IMR-90 (cell line): ENCODE measurements at regions not wholly inside any gene's neighbourhood (a gene's known extent, or its start where the extent isn't known, plus 50 kb on each side); places are given as distances from the start of the nearest gene placed in this dataset.

Source experiments
- ATAC-seq: fragments of 200-7000 bp; cut with Tn5 transposase; 2 replicates; pipeline ENCODE4 v1.9.1; 2020; ENCODE audit warnings: low read depth, mild to moderate bottlenecking, moderate library complexity
- BruUV-seq: library from RNA; stranded (reverse); fragments of 400-500 nt; replicated peaks from 2 replicates; lab custom pipeline; 2021; lab: Mats Ljungman, UMichigan
- CTCF ChIA-PET: fragments of 300-600 bp; formaldehyde crosslinking; extraction: SDS; loops from one replicate; lab custom pipeline; 2021; ENCODE audit warnings: antibody characterized with exemption; lab: Yijun Ruan, JAX
- POLR2A ChIA-PET: fragments of 300-600 bp; sonication (Branson Sonifier 250); formaldehyde crosslinking; loops from one replicate; lab custom pipeline; 2022; ENCODE audit warnings: antibody characterized with exemption; ENCODE audit not compliant: unreplicated experiment; lab: Charles Lee
- DNase-seq: peaks from one replicate; pipeline ENCODE4 v3.0.0; 2013
- H2AFZ ChIP-seq: replicated peaks from 2 replicates; pipeline ENCODE3; 2013; ENCODE audit warnings: low read length, mild to moderate bottlenecking; ENCODE audit not compliant: poor library complexity
- H2AK5ac ChIP-seq: 2 replicates; pipeline ENCODE4 v1.6.1; 2013; ENCODE audit warnings: low read depth, low read length, inconsistent platforms
- H2AK9ac ChIP-seq: replicated peaks from 2 replicates; pipeline ENCODE3; 2013; ENCODE audit warnings: mild to moderate bottlenecking, low read depth, low read length, moderate library complexity; ENCODE audit not compliant: poor library complexity
- H2BK120ac ChIP-seq: 2 replicates; pipeline ENCODE4 v1.6.1; 2013; ENCODE audit warnings: low read depth, low read length, inconsistent platforms
- H2BK15ac ChIP-seq: 3 replicates; pipeline ENCODE4 v1.6.1; 2013; ENCODE audit warnings: low read depth, low read length, inconsistent platforms
- H2BK20ac ChIP-seq: 2 replicates; pipeline ENCODE4 v1.6.1; 2013; ENCODE audit warnings: low read depth, mild to moderate bottlenecking, inconsistent platforms, low read length, moderate library complexity
- H2BK5ac ChIP-seq: 2 replicates; pipeline ENCODE4 v1.6.1; 2013; ENCODE audit warnings: mild to moderate bottlenecking, low read depth, low read length, inconsistent platforms; ENCODE audit not compliant: poor library complexity, severe bottlenecking
- H3K14ac ChIP-seq: replicated peaks from 2 replicates; pipeline ENCODE4 v1.6.1; 2013; ENCODE audit warnings: low read depth, low read length, inconsistent platforms
- H3K18ac ChIP-seq: 2 replicates; pipeline ENCODE4 v1.6.1; 2013; ENCODE audit warnings: low read depth, low read length, control low read depth
- H3K23ac ChIP-seq: 2 replicates; pipeline ENCODE4 v1.6.1; 2013; ENCODE audit warnings: low read depth, low read length, inconsistent platforms
- H3K27ac ChIP-seq: 2 replicates; pipeline ENCODE4 v1.5.1; 2013; ENCODE audit warnings: mild to moderate bottlenecking, control low read depth, low read length; ENCODE audit not compliant: insufficient read depth
- H3K27me3 ChIP-seq: 2 replicates; pipeline ENCODE4 v1.6.1; 2013; ENCODE audit warnings: low read length; ENCODE audit not compliant: control insufficient read depth, insufficient read depth
- H3K36me3 ChIP-seq: 2 replicates; pipeline ENCODE4 v1.6.1; 2013; ENCODE audit warnings: low read length, mixed read lengths; ENCODE audit not compliant: control insufficient read depth, insufficient read depth
- H3K4ac ChIP-seq: 2 replicates; pipeline ENCODE4 v1.6.1; 2013; ENCODE audit warnings: low read depth, low read length, inconsistent platforms
- H3K4me1 ChIP-seq: 2 replicates; pipeline ENCODE4 v1.6.1; 2013; ENCODE audit warnings: low read length, mixed read lengths; ENCODE audit not compliant: control insufficient read depth, insufficient read depth
- H3K4me2 ChIP-seq: 2 replicates; pipeline ENCODE4 v1.6.1; 2013; ENCODE audit warnings: low read depth, mild to moderate bottlenecking, control low read depth, low read length, moderate library complexity
- H3K4me3 ChIP-seq: 2 replicates; pipeline ENCODE4 v1.5.1; 2013; ENCODE audit warnings: low read depth, mild to moderate bottlenecking, control low read depth, low read length, moderate library complexity; ENCODE audit not compliant: insufficient read depth
- H3K56ac ChIP-seq: 2 replicates; pipeline ENCODE4 v1.6.1; 2013; ENCODE audit warnings: low read length, inconsistent platforms; ENCODE audit not compliant: insufficient read depth; ENCODE audit errors: extremely low read depth
- H3K79me1 ChIP-seq, 2 experiments: 2 replicates each; pipeline ENCODE4 v1.6.1; 2013; ENCODE audit warnings: low read length in 2 of 2, inconsistent platforms in 1 of 2, low read depth in 1 of 2
- H3K9ac ChIP-seq: 2 replicates; pipeline ENCODE4 v1.6.1; 2013; ENCODE audit warnings: low read depth, low read length, control low read depth
- H3K9me1 ChIP-seq: 2 replicates; pipeline ENCODE4 v1.6.1; 2013; ENCODE audit warnings: low read length, inconsistent platforms; ENCODE audit not compliant: insufficient read depth
- H3K9me3 ChIP-seq: 2 replicates; pipeline ENCODE4 v1.6.1; 2013; ENCODE audit warnings: low read length; ENCODE audit not compliant: control insufficient read depth, insufficient read depth
- H4K20me1 ChIP-seq: 2 replicates; pipeline ENCODE4 v1.6.1; 2013; ENCODE audit warnings: low read length, inconsistent platforms; ENCODE audit not compliant: insufficient read depth
- H4K5ac ChIP-seq: 2 replicates; pipeline ENCODE4 v1.6.1; 2013; ENCODE audit warnings: mild to moderate bottlenecking, low read depth, low read length, control low read depth
- H4K8ac ChIP-seq, 2 experiments: 2 replicates each; pipeline ENCODE4 v1.6.1; 2013; ENCODE audit warnings: low read depth in 2 of 2, low read length in 2 of 2, control low read depth in 1 of 2, inconsistent platforms in 1 of 2
- H4K91ac ChIP-seq: 2 replicates; pipeline ENCODE4 v1.6.1; 2013; ENCODE audit warnings: low read depth, low read length, inconsistent platforms; ENCODE audit not compliant: insufficient read depth
- CEBPB ChIP-seq: IDR thresholded peaks from 2 replicates; pipeline ENCODE4 v1.6.1; 2012; ENCODE audit warnings: low read depth, low read length, improper control_type of control experiment
- MXI1 ChIP-seq: IDR thresholded peaks from 2 replicates; pipeline ENCODE4 v1.6.1; 2012; ENCODE audit warnings: low read depth, mild to moderate bottlenecking, low read length, moderate library complexity, borderline replicate concordance
- RAD21 ChIP-seq: IDR thresholded peaks from 2 replicates; pipeline ENCODE4 v1.6.1; 2012; ENCODE audit warnings: low read length, improper control_type of control experiment
- RCOR1 ChIP-seq: IDR thresholded peaks from 2 replicates; pipeline ENCODE4 v1.6.1; 2012; ENCODE audit warnings: mild to moderate bottlenecking, low read length, improper control_type of control experiment; ENCODE audit not compliant: insufficient replicate concordance
- SMC3 ChIP-seq: fragments of 150-350 bp; IDR thresholded peaks from 2 replicates; pipeline ENCODE4 v1.6.1; 2016; ENCODE audit warnings: low read depth, mild to moderate bottlenecking, antibody characterized with exemption, low read length, moderate library complexity
- WGBS, 2 experiments: methylation state at CpG; one replicate each; pipeline versions ENCODE4 v1.1.5 to v1.1.7; 2013; ENCODE audit warnings: missing lambda C conversion rate in 2 of 2; ENCODE audit not compliant: insufficient read length in 1 of 2; ENCODE audit errors: extremely low coverage in 2 of 2; 5-methylcytosine and 5-hydroxymethylcytosine counted together
- dilution Hi-C: fragments of 300-500 bp; cut with HindIII; formaldehyde crosslinking; loops from one replicate; pipeline ENCODE4 v1.14.3; 2018; ENCODE audit warnings: low sequenced_read_pairs; ENCODE audit not compliant: unreplicated experiment
- in situ Hi-C: fragments of 300-500 bp; cut with MboI; formaldehyde crosslinking; loops from 3 replicates; pipeline ENCODE4 v1.14.3; 2019; ENCODE audit warnings: low sequenced_read_pairs, inconsistent platforms, mixed read lengths
- intact Hi-C: fragments of 100-400 bp; cut with micrococcal nuclease; formaldehyde crosslinking; loops from 2 replicates; pipeline ENCODE4 v1.10.0; 2022

- H3K56ac ChIP-seq, result no peak overlapping the region
- H2BK120ac ChIP-seq, result no peak overlapping the region
- ChIA-PET POLR2A (no interaction called here), CTCF (no interaction called here)
- WGBS, 2 experiments, result 59% methylated on average over 8 of the region's 19 CpGs; no CpG with 5 or more reads in 1 of the 2 experiments
- dilution Hi-C loops (no loop called here), intact Hi-C loops (no loop called here), in situ Hi-C loops (no loop called here)
- no peak overlapping the region for H2AK5ac ChIP-seq
- no peaks in the 10 kb centered on the region for H3K4me1 ChIP-seq
- no peak for DNase-seq
- TF ChIP-seq RCOR1 (no peak), RAD21 (no peak), MXI1 (no peak), SMC3 (no peak), CEBPB (no peak)
- no peak overlapping the region for H4K8ac ChIP-seq
- H3K79me1 ChIP-seq, result no peaks in the 10 kb centered on the region
- H3K9me1 ChIP-seq, result no peaks in the 10 kb centered on the region
- H3K9me3 ChIP-seq, result peaks cover 44% of the 10 kb centered on the region
- no peak for ATAC-seq
- no TSS peak for BruUV-seq
- no peak overlapping the region for H3K18ac ChIP-seq
- no peak overlapping the region for H3K4me2 ChIP-seq
- no peak overlapping the region for H3K4ac ChIP-seq
- no peak overlapping the region for H2BK5ac ChIP-seq
- H3K23ac ChIP-seq, result no peak overlapping the region
- no peak overlapping the region for H3K14ac ChIP-seq
- H4K91ac ChIP-seq, result no peak overlapping the region
- no peaks in the 10 kb centered on the region for H4K20me1 ChIP-seq
- H3K27me3 ChIP-seq, result no peaks in the 10 kb centered on the region
- H3K36me3 ChIP-seq, result no peaks in the 10 kb centered on the region
- no peak overlapping the region for H3K4me3 ChIP-seq
- no peak overlapping the region for H2BK20ac ChIP-seq
- no peak overlapping the region for H2BK15ac ChIP-seq
- no peak overlapping the region for H3K27ac ChIP-seq
- H4K5ac ChIP-seq, result no peak overlapping the region
- H2AK9ac ChIP-seq, result no peak overlapping the region
- H3K9ac ChIP-seq, result no peak overlapping the region
- no peak overlapping the region for H2AFZ ChIP-seq
Observed at GRCh38 chr11:134498326-134499139, 86.5 kb upstream of the B3GAT1 start.
